Esophagus (tissue), 2 donors: ENCODE measurements at regions not wholly inside any gene's neighbourhood (a gene's known extent, or its start where the extent isn't known, plus 50 kb on each side); places are given as distances from the start of the nearest gene placed in this dataset.
"Not testable (repeated sequence)": the region's sequence is repeated elsewhere in the genome, so short reads cannot be mapped to it uniquely, and the experiment has no call there.

ENCODE experiments used
- H3K27ac ChIP-seq, 2 donors: one replicate each; pipeline ENCODE4 v1.5.1; 2013; ENCODE audit warnings: low read depth in 2 of 2, mild to moderate bottlenecking in 2 of 2, inconsistent platforms in 1 of 2, low read length in 1 of 2, moderate library complexity in 1 of 2
- H3K27me3 ChIP-seq, 2 donors: one replicate each; pipeline ENCODE4 v1.6.1; 2013; ENCODE audit warnings: low read length in 2 of 2, control low read depth in 1 of 2, mild to moderate bottlenecking in 1 of 2; ENCODE audit not compliant: insufficient read depth in 2 of 2, control insufficient read depth in 1 of 2
- H3K36me3 ChIP-seq, 2 donors: one replicate each; pipeline ENCODE4 v1.6.1; 2013; ENCODE audit warnings: low read length in 1 of 2; ENCODE audit not compliant: control insufficient read depth in 2 of 2, insufficient read depth in 2 of 2
- H3K4me1 ChIP-seq, 2 donors: one replicate each; pipeline ENCODE4 v1.6.1; 2013; ENCODE audit warnings: low read length in 1 of 2; ENCODE audit not compliant: control insufficient read depth in 2 of 2, insufficient read depth in 2 of 2
- H3K4me3 ChIP-seq, 2 donors: one replicate each; pipeline ENCODE4 v1.5.1; 2013; ENCODE audit warnings: low read length in 2 of 2, mild to moderate bottlenecking in 2 of 2, low read depth in 1 of 2, moderate library complexity in 1 of 2
- H3K9me3 ChIP-seq, 2 donors: one replicate each; pipeline ENCODE4 v1.6.1; 2013; ENCODE audit warnings: mild to moderate bottlenecking in 2 of 2, low read depth in 1 of 2, low read length in 1 of 2, moderate library complexity in 1 of 2; ENCODE audit not compliant: control insufficient read depth in 2 of 2, insufficient read depth in 1 of 2
- WGBS, 2 donors: extraction: QIAGEN DNeasy Blood & Tissue Kit; methylation state at CpG; one replicate each; pipeline ENCODE4 v1.1.7; 2013; 5-methylcytosine and 5-hydroxymethylcytosine counted together
- donor health status: healthy with polysubstance abuse.
- donor health status: Bipolar disorder and iron deficiency.

DNA sequence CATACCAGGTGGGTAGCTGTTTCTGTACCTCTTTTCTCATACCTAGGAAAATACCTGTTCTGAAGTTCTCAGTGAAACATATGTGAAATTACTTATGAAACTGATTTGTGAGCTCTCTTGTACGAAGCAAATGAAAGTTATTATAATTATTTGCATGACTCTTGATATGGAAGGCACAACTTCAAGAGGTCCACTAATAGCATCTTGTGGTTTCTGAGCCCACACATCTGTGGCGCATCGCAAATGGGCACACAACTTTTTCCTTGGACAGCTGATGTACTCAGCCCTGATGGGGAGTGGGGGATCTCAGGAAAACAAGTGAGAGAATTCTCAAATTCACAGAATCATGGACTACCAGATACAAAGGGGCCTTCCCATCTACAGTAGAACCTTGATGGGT, 432.3 kb downstream of the CD83 start:
- H3K27ac ChIP-seq, result no peak overlapping the region
- WGBS, 2 donors, result 91 to 94% methylated on average over 3 of the region's 3 CpGs
- H3K9me3 ChIP-seq, result no peaks in the 10 kb centered on the region

DNA sequence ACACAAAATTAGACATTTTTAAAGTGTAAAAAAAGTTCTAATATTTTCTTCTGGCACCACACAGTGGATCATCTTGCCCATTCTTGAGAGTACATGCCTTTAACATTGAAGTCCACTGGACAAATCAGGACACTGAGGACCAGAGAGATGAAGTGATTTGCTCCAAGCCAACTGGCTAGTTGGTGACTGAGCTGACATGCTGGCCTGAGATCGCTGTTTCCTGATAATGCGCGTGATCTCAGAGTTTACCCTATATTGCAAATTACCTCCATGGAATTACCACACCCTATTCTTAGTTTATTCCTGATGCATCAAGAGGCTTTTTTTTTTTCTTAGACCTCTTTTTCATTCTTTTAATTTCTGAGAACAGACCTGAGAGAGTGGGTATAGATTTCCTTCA, 432.8 kb downstream of the CD83 start:
- no peaks in the 10 kb centered on the region for H3K27me3 ChIP-seq
- no peaks in the 10 kb centered on the region for H3K4me1 ChIP-seq
- H3K9me3 ChIP-seq, result no peaks in the 10 kb centered on the region
- H3K4me3 ChIP-seq, result no peak overlapping the region
- H3K36me3 ChIP-seq, result no peaks in the 10 kb centered on the region
- WGBS, 2 donors, result 88 to 97% methylated on average over 3 of the region's 3 CpGs
- H3K27ac ChIP-seq, result no peak overlapping the region

More for the DNA sequence above, 432.3 kb downstream of the CD83 start:
- Histone ChIP-seq H3K36me3 (no peaks in the 10 kb centered on the region), H3K27me3 (no peaks in the 10 kb centered on the region), H3K4me1 (no peaks in the 10 kb centered on the region), H3K4me3 (no peak overlapping the region)

DNA sequence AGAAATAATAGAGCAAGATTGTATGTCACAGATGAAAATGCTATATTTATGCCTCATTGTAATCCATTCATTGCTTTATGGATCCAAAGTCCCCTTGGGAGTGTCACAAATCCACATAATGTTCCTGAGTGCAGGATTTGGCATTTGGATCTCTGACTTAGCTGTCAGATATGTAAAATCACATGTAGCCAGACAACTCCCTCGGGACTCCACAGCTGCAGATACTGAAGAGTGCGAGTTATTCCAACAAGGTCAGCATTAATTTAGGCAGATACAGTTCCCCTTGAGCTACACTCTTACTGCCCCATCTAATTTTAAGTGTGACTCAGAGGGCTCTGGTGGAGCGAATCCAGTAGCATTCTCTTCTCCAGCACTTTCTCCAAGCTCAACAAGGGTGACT, 433.2 kb downstream of the CD83 start:
- Histone ChIP-seq H3K27ac (no peak overlapping the region), H3K9me3 (no peaks in the 10 kb centered on the region), H3K4me1 (no peaks in the 10 kb centered on the region), H3K36me3 (no peaks in the 10 kb centered on the region), H3K27me3 (no peaks in the 10 kb centered on the region), H3K4me3 (no peak overlapping the region)
- 59 to 60% methylated on average over 3 of the region's 3 CpGs for WGBS, 2 donors

DNA sequence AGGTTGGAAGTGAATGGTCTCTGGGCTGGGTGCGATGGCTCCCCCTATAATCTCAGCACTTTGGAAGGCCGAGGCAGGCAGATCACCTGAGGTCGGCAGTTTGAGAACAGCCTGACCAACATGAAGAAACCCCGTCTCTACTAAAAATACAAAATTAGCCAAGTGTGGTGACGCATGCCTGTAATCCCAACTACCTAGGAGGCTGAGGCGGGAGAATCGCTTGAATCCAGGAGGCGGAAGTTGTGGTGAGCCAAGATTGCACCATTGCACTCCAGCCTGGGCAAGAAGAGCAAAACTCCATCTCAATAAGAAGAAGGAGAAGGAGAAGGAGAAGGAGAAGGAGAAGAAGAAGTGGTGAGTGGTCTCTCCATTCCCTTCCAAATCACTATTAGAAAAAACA, 434.0 kb downstream of the CD83 start:
- not testable (repeated sequence) for H3K4me1 ChIP-seq, H3K36me3 ChIP-seq, H3K9me3 ChIP-seq, H3K27me3 ChIP-seq, H3K27ac ChIP-seq, H3K4me3 ChIP-seq
- WGBS, 2 donors, result 95 to 96% methylated on average over 8 of the region's 8 CpGs

DNA sequence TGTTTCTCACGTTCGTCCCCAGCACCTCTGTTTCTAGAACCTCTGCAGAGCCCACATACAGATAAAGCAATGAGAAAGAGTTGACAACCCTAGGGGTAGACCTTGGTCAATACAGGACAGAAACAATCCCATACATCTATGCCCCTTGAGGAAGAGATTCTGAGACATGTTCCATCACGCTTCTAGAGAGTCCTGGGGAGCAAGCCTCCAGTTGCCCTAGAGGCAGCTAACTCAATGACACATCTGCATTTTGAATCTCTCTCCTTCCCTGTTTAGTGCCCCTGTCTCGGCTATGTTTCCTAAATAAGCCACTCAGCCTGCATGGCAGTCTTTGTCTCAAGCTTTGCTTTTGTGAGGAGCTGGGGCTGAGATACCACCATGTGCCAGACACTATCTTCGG, 435.3 kb downstream of the CD83 start:
- Histone ChIP-seq H3K36me3 (no peaks in the 10 kb centered on the region), H3K27me3 (no peaks in the 10 kb centered on the region), H3K27ac (no peak overlapping the region), H3K4me3 (no peak overlapping the region), H3K4me1 (no peaks in the 10 kb centered on the region), H3K9me3 (no peaks in the 10 kb centered on the region)
- WGBS, 2 donors, result 84 to 89% methylated on average over 5 of the region's 5 CpGs

DNA sequence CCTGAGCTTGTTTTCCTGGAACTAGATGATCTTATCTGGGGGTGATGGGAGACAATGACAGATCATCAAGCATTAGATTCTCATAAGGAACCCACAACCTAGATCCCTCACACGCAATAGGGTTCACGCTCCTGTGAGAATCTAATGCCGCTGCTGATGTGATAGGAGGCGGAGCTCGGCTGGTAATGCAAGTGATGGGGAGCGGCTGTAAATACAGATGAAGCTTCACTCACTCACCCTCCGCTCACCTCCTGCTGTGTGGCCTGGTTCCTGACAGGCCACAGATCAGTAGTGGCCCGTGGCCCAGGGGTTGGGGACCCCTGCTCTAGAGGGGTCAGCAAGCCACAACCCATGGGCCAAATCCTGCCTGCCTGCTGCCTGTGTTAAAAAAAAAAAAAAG, 435.9 kb downstream of the CD83 start:
- no peak overlapping the region for H3K27ac ChIP-seq
- H3K4me3 ChIP-seq, result no peak overlapping the region
- H3K27me3 ChIP-seq, result no peaks in the 10 kb centered on the region
- no peaks in the 10 kb centered on the region for H3K4me1 ChIP-seq
- WGBS, 2 donors, result 90 to 95% methylated on average over 8 of the region's 8 CpGs
- H3K36me3 ChIP-seq, result no peaks in the 10 kb centered on the region
- H3K9me3 ChIP-seq, result no peaks in the 10 kb centered on the region

DNA sequence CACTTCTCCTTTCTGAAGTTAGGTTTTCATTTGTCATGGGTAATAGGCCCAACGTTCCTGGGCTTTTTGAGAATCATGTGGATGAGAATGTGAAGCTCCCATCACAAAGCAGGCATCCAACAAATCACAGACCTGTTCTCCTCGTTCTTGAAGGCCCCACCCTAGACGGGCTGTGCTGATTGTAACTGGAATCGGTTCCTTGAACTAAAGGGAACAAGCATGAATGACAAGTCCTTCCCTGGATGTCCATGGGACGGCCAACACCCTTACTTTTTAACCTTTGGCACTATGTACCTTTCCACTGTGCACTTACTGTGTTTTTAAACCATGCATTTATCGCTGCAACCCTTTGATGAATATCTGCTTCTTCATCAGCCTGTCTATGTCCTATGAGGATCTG, 438.2 kb downstream of the CD83 start:
- Histone ChIP-seq H3K9me3 (no peaks in the 10 kb centered on the region), H3K4me1 (no peaks in the 10 kb centered on the region), H3K4me3 (no peak overlapping the region), H3K27me3 (no peaks in the 10 kb centered on the region), H3K36me3 (no peaks in the 10 kb centered on the region), H3K27ac (no peak overlapping the region)
- WGBS, 2 donors, result 80 to 85% methylated on average over 6 of the region's 6 CpGs

DNA sequence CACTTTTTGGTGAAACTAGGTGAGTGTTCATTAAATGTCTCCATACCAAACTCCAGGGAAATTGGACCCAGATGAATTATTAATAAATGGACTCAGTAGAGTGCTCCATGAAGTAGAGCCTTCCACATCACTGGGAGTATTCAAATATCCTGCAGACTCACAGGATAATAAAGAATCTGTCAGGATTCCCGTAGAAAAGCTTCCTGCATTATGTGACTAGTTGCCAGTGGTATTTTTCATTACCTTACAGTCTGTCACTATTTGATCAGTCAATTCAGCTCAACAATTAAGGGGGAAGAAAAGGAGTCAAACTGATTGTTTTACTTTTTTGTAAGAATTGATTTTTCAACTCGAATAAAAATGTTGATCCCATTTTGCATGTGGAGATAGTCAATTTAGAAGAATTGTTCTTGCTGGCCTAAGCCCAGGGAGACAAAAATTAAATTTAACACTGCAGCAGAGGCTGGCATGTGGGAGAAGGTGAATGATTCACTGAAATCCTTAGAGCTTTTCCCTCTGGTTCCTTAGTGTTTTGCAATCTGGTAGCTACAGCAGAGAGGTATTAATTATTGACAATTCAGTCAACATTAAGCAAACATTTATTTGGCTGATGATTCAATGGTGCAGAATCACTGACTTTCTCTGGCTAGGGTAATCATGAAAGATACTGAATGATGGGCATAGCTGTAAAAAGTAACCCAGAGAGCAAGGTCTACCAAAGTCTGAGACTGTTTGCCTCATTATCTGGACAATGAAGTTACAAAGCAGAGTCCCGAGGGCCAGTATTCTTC, 442.4 kb downstream of the CD83 start:
- Histone ChIP-seq H3K27me3 (no peaks in the 10 kb centered on the region), H3K9me3 (no peaks in the 10 kb centered on the region), H3K36me3 (no peaks in the 10 kb centered on the region), H3K4me3 (no peak overlapping the region), H3K4me1 (no peaks in the 10 kb centered on the region), H3K27ac (no peak overlapping the region)
- 74 to 79% methylated on average over 3 of the region's 3 CpGs for WGBS, 2 donors

DNA sequence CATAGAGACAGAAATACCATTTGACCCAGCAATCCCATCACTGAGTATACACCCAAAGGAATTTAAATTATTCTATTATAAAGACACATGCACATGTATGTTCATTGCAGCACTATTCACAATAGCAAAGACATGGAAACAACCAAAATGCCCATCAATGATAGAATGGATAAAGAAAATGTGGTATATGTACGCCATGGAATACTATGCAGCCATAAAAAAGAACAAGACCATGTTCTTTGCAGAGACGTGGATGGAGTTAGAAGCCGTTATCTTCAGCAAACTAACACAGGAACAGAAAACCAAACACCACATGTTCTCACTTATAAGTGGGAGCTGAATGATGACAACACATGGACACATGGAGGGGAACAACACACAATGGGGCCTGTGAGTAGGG, 444.0 kb downstream of the CD83 start:
- 94 to 95% methylated on average over 3 of the region's 3 CpGs for WGBS, 2 donors
- H3K4me1 ChIP-seq, H3K27ac ChIP-seq, H3K4me3 ChIP-seq, H3K27me3 ChIP-seq, H3K36me3 ChIP-seq, H3K9me3 ChIP-seq: not testable (repeated sequence)

DNA sequence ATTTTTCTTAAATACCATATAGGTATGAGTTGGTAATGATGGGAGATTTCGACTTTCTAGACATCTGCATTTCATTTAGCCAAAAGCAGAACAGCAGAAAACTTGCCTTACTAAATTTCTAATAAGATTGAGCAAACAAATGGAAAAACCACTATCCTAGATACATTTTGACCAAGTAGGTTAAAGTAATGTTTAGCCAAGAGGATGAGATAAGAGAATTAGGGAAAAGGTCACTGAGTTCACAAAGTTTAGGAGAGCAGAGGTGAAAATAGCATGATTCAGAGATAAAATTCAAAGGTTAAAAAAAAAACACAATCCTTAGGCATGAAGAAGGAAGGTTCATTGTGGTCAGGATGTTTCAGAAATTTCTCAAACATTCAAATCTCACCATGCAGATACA, 450.3 kb downstream of the CD83 start:
- H3K4me3 ChIP-seq, result no peak overlapping the region
- H3K9me3 ChIP-seq, result no peaks in the 10 kb centered on the region
- H3K27ac ChIP-seq, result no peak overlapping the region
- no peaks in the 10 kb centered on the region for H3K4me1 ChIP-seq
- no peaks in the 10 kb centered on the region for H3K27me3 ChIP-seq
- 79 to 84% methylated on average over 1 of the region's 1 CpG for WGBS, 2 donors
- H3K36me3 ChIP-seq, result no peaks in the 10 kb centered on the region
